GM12878 (cell line): ENCODE measurements at regions not wholly inside any gene's neighbourhood (a gene's known extent, or its start where the extent isn't known, plus 50 kb on each side); places are given as distances from the start of the nearest gene placed in this dataset.

ENCODE experiments used
- CEBPZ ChIP-seq: fragments of 150-350 bp; IDR thresholded peaks from 2 replicates; pipeline ENCODE4 v1.6.1; 2016; ENCODE audit warnings: low read depth, low read length
- GABPA ChIP-seq: IDR thresholded peaks from 2 replicates; pipeline ENCODE4 v1.6.1; 2014; ENCODE audit warnings: antibody characterized with exemption, low read depth, mild to moderate bottlenecking, inconsistent platforms
- JUND ChIP-seq: IDR thresholded peaks from 2 replicates; pipeline ENCODE4 v1.6.1; 2012; ENCODE audit warnings: low read depth, mild to moderate bottlenecking, low read length, improper control_type of control experiment, moderate library complexity
- POLR2A ChIP-seq: IDR thresholded peaks from 2 replicates; pipeline ENCODE4 v1.6.1; 2011; ENCODE audit warnings: low read depth, mild to moderate bottlenecking, low read length
- SMC3 ChIP-seq: IDR thresholded peaks from 2 replicates; pipeline ENCODE4 v1.6.1; 2011; ENCODE audit warnings: low read length, improper control_type of control experiment, borderline replicate concordance
- SUZ12 ChIP-seq: fragments of 200-600 bp; sonication (generic); IDR thresholded peaks from one replicate; pipeline ENCODE4 v1.6.1; 2018; ENCODE audit warnings: antibody characterized with exemption, mild to moderate bottlenecking; ENCODE audit not compliant: unreplicated experiment
- TF ChIP-seq, protein P1 (sequence below), 3 experiments: IDR thresholded peaks in 2 of 3; conservative IDR thresholded peaks in 1 of 3; 2 replicates each; pipeline ENCODE4 v1.5.1; 2011; ENCODE audit warnings: low read depth in 3 of 3, low read length in 3 of 3, mild to moderate bottlenecking in 3 of 3, control low read depth in 2 of 3, moderate library complexity in 2 of 3, inconsistent platforms in 1 of 3, mixed read lengths in 1 of 3; ENCODE audit not compliant: control insufficient read depth in 2 of 3, insufficient read depth in 1 of 3; ENCODE audit errors: extremely low read depth in 1 of 3

GRCh38 chr1:81453971-81454370 is 346.8 kb upstream of the ADGRL2 start:
- TF ChIP-seq GABPA, result no peak
- TF ChIP-seq, protein P1, sequence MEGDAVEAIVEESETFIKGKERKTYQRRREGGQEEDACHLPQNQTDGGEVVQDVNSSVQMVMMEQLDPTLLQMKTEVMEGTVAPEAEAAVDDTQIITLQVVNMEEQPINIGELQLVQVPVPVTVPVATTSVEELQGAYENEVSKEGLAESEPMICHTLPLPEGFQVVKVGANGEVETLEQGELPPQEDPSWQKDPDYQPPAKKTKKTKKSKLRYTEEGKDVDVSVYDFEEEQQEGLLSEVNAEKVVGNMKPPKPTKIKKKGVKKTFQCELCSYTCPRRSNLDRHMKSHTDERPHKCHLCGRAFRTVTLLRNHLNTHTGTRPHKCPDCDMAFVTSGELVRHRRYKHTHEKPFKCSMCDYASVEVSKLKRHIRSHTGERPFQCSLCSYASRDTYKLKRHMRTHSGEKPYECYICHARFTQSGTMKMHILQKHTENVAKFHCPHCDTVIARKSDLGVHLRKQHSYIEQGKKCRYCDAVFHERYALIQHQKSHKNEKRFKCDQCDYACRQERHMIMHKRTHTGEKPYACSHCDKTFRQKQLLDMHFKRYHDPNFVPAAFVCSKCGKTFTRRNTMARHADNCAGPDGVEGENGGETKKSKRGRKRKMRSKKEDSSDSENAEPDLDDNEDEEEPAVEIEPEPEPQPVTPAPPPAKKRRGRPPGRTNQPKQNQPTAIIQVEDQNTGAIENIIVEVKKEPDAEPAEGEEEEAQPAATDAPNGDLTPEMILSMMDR (IDR thresholded peaks at IDR 0.05 in 2 of 3, conservative IDR thresholded peaks at IDR 0.05 in 1 of 3; ENCODE audit: control insufficient read depth in 2 of 3, extremely low read depth in 1 of 3, insufficient read depth in 1 of 3, low read depth in 3 of 3, low read length in 3 of 3), result no peak
- no peak for TF ChIP-seq SMC3
- no peak for TF ChIP-seq JUND
- no peak for TF ChIP-seq CEBPZ
- TF ChIP-seq SUZ12, result no peak
- TF ChIP-seq POLR2A, result no peak
